ENCODE measurements at regions not wholly inside any gene's neighbourhood (a gene's known extent, or its start where the extent isn't known, plus 50 kb on each side); places are given as distances from the start of the nearest gene placed in this dataset.
"Not testable (repeated sequence)": the region's sequence is repeated elsewhere in the genome, so short reads cannot be mapped to it uniquely, and the experiment has no call there.

DNA sequence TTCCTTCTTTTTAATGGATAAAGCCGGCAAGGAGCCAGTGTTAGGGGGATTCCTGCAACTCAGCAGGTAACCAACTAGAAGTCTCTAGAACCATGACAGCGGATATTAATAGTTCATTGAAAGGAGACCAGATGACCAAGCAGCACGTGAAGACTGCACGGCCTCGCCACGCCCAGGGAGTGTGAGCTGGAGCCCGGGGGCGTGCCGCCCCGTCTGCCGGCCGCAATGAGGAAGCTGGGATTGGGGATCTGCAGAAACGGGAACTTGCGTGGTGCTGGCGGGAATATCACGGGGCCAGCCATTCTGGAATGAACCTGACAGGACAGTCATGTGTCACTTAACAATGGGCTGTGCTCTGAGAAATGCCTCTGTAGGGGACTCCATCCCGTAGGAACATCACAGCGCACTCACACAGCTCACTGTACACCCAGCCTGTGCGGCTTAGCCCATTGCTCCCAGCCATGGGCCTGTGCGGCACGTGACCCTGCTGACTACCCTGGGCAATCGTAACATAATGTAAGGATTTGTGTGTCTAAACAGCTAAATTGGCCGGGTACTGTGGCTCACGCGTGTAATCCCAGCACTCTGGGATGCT lies 4092.8 kb upstream of the TPTE start:
- not testable (repeated sequence) for DNase-seq (ENCODE audit: low read depth)

DNA sequence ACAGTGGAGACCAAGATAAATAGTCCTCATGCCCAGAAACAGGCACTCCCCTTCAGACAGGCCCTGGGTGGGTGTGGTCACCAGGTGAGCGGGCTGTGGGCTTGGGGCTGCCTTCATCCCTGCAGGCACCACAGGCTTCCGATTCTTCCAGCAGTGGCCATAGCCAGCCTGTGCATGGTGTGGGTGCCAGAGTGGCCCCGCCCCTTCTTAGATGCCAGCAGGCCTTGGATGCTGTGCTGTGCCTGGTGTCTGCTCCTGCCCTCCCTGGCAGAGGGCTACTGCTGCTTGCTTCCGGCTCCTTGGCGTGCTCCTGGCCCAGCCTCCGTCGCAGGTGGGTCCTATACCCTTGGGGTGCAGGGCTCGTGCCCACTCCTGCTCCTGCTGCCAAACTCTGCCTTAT lies 4091.5 kb upstream of the TPTE start:
- DNase-seq (ENCODE audit: low read depth): not testable (repeated sequence)

DNA sequence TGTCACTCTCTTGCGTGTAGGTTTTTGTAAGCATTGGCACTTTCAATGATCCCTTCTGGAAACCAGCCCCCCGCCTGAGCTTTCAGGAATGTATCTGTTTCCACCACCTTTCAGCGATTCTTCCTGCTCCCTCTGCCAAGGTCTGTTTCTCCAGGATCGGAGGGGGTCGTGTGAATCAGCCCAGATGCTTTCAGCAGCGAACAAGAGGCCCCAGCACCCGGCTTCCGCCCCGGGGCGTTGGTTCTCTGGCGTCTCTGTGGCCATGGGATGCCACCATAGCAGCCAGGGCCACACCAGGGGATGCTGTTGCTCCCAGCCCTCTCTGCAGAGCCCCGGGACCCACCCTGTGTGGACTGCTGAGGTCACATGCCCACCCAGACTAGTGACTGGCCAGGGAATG lies 4088.2 kb upstream of the TPTE start:
- DNase-seq (ENCODE audit: low read depth): not testable (repeated sequence)

DNA sequence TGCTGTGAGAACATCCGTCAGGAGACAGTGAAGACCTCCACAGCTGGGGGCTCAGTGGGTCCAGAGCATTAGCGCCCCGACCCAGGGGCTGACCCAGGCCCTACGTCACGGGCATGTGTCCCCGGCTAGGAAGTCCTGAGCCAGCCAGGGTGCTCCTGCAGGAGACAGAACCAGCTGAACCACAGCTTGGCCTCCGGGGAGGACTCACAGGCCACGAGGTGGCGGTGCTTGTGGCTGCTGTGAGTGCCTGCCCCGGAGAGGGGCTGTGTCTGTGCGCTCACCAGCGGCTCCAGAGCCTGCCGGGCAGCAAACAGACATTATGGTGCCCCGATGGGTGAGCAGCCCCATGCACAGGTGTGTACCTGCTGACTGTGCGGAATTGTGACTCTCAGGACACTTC lies 4085.2 kb upstream of the TPTE start:
- not testable (repeated sequence) for DNase-seq (ENCODE audit: low read depth)

DNA sequence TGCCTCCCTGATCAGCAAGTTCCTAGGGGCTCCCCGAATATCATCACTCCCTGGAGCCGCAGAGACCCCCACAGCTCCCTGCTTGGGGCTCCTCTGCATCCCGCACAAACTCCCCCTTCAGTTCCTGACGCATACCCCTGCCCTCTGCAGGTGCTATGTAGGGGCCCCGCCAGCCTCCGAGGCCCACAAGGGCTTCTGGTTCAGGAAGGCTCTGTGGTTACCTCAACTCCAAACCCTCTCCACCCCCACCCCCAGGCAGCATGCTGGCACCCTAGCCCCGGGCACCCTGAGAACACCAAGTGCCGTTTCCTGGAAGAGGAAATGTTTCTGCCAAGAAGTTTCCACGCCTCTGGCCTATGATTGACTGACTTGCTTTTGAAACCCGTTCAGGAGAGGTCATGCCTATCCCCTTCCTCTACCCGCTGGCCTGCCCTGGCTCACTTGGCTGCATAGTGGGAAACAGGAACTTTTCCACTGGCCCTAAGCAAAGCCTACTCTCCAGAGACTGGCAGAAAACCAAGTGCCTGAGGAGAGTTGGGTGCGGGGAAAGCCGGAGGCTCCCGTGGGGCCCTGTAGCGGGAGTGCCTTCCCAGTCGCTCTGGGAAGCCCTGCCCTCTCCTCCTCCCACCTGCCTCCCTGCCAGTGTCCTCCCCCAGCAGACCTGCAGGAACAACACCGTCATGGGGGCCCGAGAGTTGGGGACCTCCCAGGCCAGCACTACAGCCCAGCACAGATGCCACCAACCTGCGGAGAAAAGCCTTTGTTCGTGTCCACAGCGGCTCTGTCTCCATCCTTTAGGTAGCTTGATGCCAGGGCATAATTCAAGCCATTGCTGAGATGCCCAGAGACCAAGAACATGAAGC lies 4084.2 kb upstream of the TPTE start:
- not testable (repeated sequence) for DNase-seq (ENCODE audit: low read depth)

DNA sequence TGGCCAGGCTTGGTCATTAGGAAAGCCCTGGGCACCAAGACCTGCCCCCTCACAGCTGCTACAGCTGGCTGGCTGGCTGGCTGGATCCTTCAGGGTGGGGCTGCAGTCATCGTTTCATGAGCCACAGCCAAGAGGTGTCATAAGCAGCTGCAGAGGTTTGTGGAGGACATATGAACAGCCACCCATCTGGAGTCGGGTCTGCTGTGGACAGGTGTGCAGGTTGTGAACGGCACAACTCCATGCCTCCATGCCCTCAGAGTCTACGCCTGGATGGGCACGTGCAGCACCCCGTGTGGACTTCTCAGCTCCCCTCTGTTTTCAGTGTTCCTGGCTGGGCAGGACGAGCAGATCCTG lies 4083.6 kb upstream of the TPTE start:
- not testable (repeated sequence) for DNase-seq (ENCODE audit: low read depth)

DNA sequence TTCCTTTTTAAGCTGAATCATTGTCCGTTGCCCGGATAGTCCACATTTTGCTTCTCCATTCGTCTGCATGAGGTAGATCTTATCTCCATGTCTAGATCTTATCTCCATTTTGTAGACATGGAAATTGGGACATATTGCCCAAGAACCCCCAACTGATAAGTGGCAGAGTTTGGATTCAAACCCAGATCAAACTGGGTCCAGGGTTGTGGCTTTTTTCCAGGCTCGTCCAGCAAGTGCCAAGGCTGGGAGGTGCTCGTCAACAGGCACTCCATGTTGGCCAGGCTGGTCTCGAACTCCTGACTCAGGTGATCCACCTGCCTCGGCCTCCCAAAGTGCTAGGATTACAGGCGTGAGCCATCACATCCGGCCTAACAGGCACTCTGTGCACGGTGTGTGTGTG lies 4082.3 kb upstream of the TPTE start:
- not testable (repeated sequence) for DNase-seq (ENCODE audit: low read depth)

DNA sequence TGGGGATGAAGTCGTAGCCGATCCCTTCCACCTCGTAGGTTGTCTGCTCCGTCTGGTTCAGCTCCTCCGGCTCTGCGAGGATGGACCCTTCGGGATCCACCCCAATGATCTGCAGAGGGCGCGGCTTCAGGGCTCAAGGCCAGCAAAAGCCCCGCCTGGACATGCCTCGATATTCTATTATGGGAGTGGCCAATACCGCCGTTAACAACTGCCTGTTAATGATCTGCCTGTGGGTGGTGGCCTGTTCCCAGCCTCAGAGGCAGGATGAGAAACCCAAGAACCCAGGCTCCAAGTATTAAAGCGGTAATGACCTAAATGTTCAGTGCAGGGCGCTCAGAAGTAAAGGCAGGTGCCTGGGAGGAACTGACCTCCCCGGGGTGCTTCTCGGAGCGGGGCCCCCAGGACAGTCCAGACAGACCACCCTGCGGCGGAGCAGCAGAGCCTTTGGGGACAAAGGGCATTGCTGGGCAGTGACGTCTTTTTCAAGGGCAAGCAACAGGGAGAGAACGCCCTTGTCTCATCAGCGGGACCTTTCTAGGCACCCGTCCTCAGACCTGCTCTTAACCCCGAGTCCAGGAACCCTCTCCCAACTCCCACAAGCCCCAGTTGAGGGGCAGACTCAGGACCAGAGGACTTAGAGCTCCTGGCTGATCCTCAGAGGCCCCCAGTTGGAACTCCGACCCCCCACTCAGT lies 4066.6 kb upstream of the TPTE start:
- DNase-seq (ENCODE audit: low read depth): not testable (repeated sequence)

DNA sequence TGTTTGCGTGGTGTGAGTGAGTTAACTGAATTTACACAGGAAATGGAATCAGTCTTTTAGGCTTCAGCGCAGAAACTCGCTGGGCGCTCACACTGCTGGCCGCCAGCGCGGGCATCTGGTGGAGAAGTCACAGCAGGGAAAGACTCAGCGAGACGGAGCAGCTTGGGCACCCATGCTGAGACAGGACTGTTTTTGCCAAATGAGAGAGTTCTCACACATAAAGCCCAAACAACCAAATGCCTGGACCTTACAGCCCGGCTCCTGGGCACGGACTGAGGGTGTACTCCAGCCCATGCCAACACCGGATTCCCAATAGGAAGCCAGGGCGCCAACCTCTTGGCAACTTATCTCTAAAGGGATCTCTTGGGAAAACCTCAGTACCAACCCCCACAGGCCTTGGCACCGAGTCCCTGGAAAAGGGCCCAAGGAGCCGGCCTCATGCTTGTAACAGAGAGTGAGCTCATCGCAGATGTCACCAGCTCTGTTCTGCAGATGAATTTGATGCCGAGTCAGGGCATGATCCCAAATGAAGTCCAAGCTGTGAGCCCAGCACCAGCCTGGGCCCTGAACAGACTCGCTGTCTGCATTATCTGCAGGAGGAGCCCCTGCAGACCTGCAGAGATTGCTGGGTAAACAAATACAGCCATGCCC lies 4065.2 kb upstream of the TPTE start:
- DNase-seq (ENCODE audit: low read depth): not testable (repeated sequence)

DNA sequence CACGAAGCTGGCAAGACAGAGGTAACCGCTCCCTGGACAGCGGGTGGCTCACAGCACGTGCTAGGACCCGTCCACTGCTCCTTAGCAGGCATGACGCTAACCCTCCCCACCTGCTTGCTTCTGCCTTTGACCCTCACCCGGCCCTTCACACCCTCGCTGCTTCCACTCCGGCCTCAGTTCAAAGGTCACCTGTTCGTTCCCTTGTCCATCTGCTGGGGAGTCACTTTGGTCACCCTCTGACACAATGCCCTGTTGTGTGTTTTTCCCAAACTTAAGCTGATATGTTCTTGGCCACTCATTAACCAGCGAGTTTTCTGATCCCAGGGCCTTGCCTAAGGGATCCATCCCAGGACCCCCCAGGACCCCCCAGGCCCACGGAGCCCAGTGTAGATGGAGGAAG lies 4061.6 kb upstream of the TPTE start:
- not testable (repeated sequence) for DNase-seq (ENCODE audit: low read depth)

DNA sequence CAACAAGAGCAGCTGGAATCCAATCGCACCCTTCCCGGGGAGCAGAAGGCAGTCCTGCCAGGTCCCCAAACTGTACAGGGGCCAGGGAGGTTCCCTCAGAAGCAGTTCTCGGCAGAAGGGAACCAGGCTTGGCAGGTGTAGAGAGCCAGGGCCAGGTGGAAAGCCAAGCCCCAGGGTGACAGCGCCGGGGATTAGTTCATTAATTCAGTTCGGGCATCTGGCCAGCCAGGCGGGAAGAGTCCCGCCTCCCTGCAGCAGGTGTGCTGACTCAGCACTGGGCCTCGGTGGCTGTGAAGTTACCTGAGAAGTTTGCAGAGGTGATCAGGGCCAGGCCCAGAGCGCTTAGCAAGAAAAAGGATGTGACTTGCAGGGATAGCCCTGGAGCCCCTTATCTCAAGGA lies 4060.0 kb upstream of the TPTE start:
- DNase-seq (ENCODE audit: low read depth): not testable (repeated sequence)

DNA sequence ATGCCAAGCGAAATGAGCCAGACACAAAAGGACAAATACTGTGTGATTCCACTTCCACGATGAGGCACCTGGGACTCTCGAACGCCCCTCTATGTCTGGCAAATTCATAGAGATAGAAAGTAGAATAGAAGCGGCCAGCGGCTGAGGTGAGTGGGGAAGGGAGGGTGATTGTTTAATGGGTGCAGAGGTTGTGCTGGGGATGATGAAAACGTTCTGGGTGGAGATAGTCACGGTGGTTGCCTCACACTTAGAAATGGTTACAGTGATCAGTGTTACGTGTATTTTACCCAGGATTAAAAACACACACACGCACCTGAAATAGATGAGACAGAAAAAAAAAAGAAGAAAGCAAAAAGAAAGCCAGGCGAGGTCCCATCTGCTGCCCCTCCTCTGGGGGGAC lies 4057.0 kb upstream of the TPTE start:
- not testable (repeated sequence) for DNase-seq (ENCODE audit: low read depth)

DNA sequence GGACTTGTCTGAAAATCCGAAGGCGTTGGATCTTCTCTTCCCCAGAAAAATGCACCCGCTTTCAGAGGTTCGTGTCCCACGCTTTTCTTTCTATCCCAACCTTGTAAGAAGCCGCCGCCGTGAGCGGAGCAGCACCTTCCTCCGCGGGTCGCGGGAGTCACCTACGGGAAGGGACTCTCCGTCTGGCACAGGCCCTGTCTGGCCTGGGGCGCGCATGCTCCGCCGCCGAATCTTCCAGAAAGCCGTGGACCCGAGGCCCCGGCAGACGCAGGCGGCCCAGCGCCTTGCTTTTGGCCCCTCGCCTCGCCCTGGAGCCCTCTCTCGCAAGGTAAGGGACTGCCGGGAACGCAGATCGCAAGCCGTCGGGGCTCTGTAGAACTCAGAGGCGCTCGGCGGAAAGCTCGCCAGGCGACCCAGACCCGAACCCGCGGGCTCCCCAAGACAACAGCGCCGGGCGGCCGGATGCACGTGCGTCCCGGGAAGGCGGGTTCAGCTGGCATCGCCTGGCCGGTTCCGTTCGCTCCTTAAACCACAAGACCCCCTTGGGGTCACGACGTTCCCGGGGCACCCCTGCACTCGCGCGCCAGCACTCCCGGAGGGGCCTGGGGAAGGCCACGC lies 4055.2 kb upstream of the TPTE start:
- DNase-seq (ENCODE audit: low read depth): not testable (repeated sequence)

DNA sequence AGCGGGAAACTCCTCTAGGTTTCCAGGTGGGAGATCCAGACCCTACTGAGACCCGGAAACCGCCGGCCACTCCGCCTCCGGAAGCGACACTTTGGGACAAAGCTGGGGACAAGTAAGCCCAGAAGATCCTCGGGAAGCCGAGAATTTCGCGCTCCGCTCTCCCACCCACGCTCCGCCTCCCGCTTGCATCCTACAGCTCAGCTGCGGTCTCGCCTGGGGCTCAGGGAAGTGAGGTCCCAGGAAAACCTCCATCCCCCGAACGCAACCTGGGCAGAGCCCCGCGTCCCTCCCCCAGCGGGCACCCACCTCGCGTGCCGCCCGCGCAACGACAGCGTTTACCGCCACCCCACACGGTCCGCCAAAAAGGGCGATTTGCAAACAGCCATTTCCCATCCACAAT lies 4054.7 kb upstream of the TPTE start:
- not testable (repeated sequence) for DNase-seq (ENCODE audit: low read depth)

DNA sequence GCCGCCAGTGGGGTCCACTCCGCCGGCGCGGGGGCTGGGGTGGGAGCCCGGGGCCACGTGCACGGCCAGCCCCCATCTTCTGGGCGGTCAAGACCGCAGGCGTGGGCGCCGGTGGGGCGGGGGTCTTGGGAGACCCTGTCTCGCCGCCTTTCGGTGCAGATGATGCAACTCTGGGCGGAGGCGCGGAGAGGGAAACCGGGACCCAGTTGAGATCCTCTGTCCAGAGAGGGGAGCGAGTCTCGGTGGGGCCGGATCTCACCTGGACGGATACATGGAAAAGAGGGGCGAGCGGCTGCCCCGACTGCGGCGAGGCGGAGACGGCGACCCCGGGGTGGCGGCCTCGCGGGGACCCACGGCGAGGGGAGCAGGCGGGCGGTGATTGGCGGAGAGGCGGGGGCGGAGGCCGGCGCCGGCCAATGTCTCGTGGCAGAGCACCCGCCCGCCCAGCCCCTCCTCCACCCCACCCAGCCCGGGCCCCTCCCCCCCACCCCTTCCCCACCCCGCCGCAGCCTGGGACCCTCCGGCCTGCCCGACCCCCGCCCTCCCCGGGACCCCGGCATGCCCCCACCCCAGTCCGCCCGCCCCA lies 4054.1 kb upstream of the TPTE start:
- not testable (repeated sequence) for DNase-seq (ENCODE audit: low read depth)

DNA sequence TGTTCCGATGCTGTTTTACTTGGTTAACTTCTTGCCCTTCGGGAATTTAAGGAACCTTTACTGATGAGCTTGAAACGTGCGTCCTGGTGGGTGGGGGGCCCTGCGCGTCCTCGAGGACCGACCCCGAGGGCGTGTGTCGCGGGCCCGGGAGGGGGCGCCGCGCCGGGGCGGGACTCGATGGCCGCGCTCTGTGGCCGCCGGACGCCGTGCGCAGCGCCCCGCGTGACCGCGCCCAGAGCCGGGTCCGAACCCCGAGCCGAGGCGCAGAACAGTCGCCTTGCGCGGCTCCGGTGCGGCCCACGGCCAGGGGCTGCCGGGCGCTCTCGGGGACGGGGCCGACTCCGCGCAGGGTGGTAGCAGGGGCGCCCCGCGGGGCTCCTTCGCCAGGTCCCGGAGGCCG lies 4053.5 kb upstream of the TPTE start:
- DNase-seq (ENCODE audit: low read depth): not testable (repeated sequence)

DNA sequence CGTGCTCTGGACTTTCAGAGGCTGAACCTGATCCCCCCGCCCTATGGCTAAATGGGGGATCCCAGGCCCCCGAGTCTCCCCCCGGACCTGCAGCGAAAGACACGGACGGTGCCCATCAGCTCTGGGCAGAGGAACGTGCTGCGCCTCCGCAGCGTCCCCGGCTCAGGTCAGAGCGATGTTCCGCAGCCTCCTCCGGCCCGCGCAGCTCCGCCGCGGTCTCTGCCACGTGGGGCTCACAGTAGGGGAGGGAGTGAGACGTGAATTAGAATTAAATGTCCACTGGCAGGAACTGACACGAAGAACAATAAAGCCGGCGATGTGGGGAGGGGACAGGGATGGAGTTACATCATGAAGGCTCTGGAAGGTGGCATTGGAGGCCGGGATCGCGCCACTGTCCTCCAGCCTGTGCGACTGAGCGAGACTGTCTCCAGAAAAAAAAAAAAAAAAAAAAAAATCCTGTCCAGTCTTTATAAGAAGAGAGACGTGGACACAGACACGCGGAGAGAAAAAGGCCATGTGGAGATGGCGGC lies 4053.0 kb upstream of the TPTE start:
- DNase-seq (ENCODE audit: low read depth): not testable (repeated sequence)

DNA sequence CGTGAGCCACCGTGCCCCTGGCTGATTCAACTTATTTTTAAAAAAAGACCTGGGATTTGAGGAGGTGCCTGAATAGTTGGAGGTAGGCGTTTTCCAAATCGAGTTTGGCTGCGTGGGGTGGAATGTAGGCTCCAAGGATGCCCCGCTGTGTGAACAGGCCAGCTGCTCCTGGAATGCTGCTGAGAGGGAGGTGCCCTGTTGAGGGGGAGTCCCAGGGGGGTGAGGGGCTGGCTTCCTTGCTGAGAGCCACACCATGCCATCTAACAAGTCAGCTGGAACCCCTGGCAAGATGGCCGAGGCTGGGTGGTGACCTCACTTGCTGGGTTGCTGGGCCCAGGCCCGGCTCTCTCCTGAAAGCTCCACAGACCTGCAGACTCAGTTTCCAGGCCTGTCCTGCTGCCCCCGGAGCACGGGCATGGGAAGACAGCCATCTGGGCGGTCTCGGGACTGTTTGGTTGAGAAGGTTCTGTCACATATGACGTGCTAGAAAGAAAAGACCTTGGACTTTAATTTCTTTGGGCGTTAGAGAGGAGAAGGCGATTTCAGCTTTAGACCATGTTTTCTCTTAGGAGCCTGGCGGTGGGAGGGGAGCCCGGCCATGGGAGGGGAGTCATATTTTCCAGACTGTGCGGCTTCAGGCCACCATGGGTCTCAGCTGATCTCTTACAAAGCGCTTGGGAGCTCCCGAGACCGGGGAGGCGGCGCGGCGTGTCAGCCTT lies 4047.0 kb upstream of the TPTE start:
- DNase-seq (ENCODE audit: low read depth): not testable (repeated sequence)

DNA sequence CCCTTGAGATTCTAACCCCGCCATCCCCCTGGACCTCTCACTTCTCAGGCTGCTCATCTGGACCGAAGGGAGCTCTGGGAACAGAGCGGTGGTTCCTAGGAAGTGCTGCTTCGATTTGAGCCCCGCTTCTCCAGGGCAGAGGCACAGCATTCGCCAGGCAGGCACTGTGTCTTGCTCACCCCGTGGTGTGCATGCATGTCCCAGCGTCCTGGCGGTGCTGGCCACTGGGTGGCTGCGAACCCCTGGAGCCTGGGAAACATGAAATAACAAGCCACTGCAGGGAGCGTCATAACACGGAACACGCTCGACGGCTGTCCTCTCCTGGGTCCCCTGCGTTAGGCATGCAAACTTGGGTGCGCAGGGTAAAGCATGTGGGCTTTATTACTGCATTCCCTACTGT lies 4040.3 kb upstream of the TPTE start:
- not testable (repeated sequence) for DNase-seq (ENCODE audit: low read depth)

DNA sequence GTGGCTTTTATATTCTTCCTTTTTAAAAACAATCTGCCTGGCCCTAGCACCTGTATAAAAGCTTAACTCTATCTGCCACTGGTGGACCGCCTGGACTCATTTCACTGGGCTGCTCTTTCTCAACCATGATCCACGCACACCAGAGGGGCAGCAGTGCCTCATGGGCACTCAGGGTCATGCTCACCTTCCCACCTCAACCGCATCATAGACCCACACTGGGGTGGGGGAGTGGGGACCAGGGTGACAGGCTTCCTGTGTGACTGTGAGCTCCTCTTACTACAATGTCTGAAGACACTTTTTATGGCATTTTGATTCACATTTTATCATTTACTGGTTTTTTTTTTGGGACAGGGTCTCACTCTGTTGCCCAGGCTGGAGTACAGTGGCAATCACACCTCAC lies 4038.8 kb upstream of the TPTE start:
- not testable (repeated sequence) for DNase-seq (ENCODE audit: low read depth)

Data from renal cortical epithelial cell (primary cell).